Muscle of leg (tissue), 3 donors: ENCODE measurements at regions not wholly inside any gene's neighbourhood (a gene's known extent, or its start where the extent isn't known, plus 50 kb on each side); places are given as distances from the start of the nearest gene placed in this dataset.

ENCODE experiments used
- DNase-seq: peaks from one replicate; pipeline ENCODE4 v3.0.0; 2013
- H3K27ac ChIP-seq: one replicate; pipeline ENCODE4 v1.5.1; 2013; ENCODE audit warnings: mild to moderate bottlenecking, low read length, control low read depth
- H3K27me3 ChIP-seq: one replicate; pipeline ENCODE4 v1.6.1; 2013; ENCODE audit warnings: low read length; ENCODE audit not compliant: control insufficient read depth, insufficient read depth
- H3K36me3 ChIP-seq: one replicate; pipeline ENCODE4 v1.6.1; 2013; ENCODE audit warnings: low read length; ENCODE audit not compliant: control insufficient read depth, insufficient read depth
- H3K4me1 ChIP-seq: one replicate; pipeline ENCODE4 v1.6.1; 2013; ENCODE audit warnings: low read length; ENCODE audit not compliant: control insufficient read depth, insufficient read depth
- H3K4me3 ChIP-seq: one replicate; pipeline ENCODE4 v1.5.1; 2013; ENCODE audit warnings: low read length, control low read depth
- H3K9me3 ChIP-seq: replicated peaks from 2 replicates; pipeline ENCODE4 v1.6.1; 2013; ENCODE audit warnings: low read depth, low read length; ENCODE audit not compliant: control insufficient read depth
- WGBS: methylation state at CpG from one replicate; pipeline ENCODE4 v1.1.5; 2013; ENCODE audit warnings: missing lambda C conversion rate; ENCODE audit not compliant: insufficient coverage; 5-methylcytosine and 5-hydroxymethylcytosine counted together

DNA sequence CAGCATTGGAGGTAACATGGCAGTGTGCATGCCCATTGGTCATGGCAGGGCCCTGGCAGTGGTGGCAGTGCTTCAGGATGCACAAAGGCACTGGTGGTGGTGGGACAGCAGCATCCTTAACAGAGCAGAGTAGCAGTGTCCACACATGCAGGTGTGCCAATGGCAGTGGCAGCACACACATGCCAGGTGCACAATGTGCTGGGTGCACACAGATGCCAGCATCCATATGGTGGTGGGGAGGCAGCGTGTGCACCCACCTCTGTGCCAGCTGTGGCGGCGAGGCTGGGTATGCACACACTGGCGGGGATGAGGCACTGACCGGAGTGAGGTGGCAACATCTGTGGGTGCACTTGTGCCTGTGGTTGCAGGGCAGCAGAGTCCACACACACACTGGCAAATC, 150.6 kb downstream of the SI start:
- no peak overlapping the region for H3K27ac ChIP-seq
- peaks cover 10% of the 10 kb centered on the region for H3K9me3 ChIP-seq
- 94% methylated on average over 4 of the region's 5 CpGs for WGBS
- H3K36me3 ChIP-seq = no peaks in the 10 kb centered on the region
- H3K4me3 ChIP-seq = no peak overlapping the region
- DNase-seq = no peak
- no peaks in the 10 kb centered on the region for H3K4me1 ChIP-seq
- no peaks in the 10 kb centered on the region for H3K27me3 ChIP-seq

DNA sequence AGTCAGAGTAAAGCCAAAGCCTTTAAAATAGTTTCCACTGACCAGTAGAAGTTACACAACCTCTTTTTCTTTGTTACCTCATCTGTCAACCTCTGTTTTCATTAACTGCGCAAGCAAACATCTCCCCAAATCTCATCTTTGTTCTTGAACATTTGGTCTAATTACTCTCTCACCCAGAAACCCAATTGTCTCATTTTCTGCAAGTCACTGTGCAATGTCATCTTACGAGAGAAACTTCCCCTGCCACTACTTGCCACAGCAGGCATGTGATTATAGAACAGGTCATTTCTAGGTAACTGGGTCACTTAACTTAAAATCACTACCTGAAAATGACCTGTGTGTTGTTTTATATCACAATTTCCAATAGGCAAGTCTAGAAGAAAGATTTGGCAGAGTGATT, 159.4 kb downstream of the SI start:
- 92% methylated on average over 1 of the region's 2 CpGs for WGBS
- H3K4me1 ChIP-seq = no peaks in the 10 kb centered on the region
- no peak for DNase-seq
- H3K9me3 ChIP-seq = no peaks in the 10 kb centered on the region
- H3K36me3 ChIP-seq = no peaks in the 10 kb centered on the region
- H3K27ac ChIP-seq = no peak overlapping the region
- H3K4me3 ChIP-seq = no peak overlapping the region
- H3K27me3 ChIP-seq = no peaks in the 10 kb centered on the region

DNA sequence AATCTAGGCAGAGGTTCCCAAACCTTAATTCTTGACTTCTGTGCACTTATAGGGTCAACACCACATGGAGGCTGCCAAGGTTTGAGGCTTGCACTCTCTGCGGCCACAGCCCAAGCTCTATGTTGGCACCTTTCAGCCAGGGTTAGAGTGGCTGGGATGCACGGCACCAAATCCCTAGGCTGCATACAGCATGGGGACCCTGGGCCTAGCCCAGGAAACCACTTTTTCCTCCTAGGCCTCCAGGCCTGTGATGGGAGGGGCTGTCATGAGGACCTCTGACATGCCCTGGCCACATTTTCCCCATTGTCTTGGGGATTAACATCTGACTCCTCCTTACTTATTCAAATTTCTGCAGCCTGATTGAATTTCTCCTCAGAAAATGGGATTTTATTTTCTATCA, 165.4 kb downstream of the SI start:
- Histone ChIP-seq H3K9me3 (no peaks in the 10 kb centered on the region), H3K27ac (no peak overlapping the region), H3K4me3 (no peak overlapping the region), H3K27me3 (no peaks in the 10 kb centered on the region), H3K4me1 (no peaks in the 10 kb centered on the region), H3K36me3 (no peaks in the 10 kb centered on the region)
- WGBS = 100% methylated on average over 2 of the region's 2 CpGs
- DNase-seq = no peak

DNA sequence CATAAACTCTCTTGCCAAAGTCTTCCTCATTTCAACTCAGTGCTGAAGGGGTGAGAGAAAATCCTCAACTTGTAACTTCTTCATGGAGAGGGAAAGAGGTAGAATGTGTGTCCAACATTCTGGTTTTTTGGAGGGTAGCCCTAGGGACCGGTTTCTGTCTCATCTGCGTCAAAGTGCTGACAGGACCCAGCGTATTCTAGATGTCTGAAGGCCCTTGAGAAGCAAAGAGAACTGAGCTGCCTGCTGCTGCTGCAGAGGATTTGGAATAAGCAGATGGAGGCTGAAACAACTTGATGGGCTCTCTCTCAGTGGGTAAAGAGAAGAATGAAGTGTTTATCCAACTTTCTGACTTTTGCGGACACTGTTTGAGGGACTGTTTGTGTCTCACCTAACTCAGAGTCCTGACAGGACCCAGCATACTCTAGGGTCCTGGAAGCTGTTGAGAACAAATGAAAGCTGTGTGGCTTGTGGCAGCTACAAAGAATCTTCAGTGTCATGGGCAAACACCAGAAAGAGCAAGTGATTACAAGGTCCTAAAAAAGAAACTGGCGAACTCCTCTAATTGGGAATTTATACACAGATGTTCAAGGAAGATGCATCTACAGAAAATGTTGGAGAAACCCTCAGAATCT, 174.4 kb downstream of the SI start:
- no peak overlapping the region for H3K27ac ChIP-seq
- H3K4me1 ChIP-seq = no peaks in the 10 kb centered on the region
- WGBS = 84% methylated on average over 5 of the region's 5 CpGs
- H3K36me3 ChIP-seq = no peaks in the 10 kb centered on the region
- H3K27me3 ChIP-seq = no peaks in the 10 kb centered on the region
- H3K4me3 ChIP-seq = no peak overlapping the region
- DNase-seq = no peak
- no peaks in the 10 kb centered on the region for H3K9me3 ChIP-seq

DNA sequence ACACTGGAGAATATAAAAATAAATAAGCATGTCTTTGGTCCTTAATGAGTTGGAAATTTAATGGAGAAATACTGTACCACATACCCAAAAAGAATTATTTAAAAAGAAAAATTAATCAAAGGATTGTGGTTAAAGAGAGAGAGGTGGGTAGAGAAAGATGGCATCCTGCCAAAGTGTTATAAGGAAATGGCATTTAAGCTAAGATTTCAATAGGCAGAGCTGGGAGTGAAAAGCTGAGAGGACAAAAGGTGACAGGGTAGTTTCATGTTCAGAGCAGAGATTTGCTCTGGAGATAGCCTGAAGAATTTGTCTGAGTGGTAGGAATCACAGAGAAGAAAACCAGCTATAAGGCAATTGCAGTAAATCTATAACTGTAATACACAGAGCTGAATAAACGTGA, 181.0 kb downstream of the SI start:
- Histone ChIP-seq H3K27ac (no peak overlapping the region), H3K9me3 (no peaks in the 10 kb centered on the region), H3K27me3 (no peaks in the 10 kb centered on the region), H3K4me1 (no peaks in the 10 kb centered on the region), H3K36me3 (no peaks in the 10 kb centered on the region), H3K4me3 (no peak overlapping the region)
- no peak for DNase-seq
- WGBS = no CpG with 5 or more reads among the region's 1 CpG

DNA sequence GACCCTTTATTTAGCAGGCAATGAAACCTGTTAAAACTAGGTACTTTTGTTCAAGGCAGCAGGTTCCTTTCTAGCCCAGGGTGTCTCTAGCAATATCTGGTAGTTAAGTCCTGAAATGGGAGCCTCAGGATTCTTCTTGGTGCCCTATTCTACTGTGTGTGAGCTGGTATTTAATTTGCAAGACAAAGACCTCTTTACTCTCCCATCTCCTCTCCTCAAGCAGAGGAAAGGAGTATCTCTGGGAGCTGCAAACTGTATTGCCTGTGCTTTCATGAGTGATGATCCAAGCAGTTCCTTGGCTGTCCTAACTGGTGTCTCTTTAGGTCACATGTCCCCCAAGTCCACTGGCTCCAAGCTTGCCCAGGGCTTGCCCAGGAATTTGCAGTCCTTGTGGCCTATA, 188.2 kb downstream of the SI start:
- Histone ChIP-seq H3K4me1 (no peaks in the 10 kb centered on the region), H3K36me3 (no peaks in the 10 kb centered on the region), H3K27me3 (no peaks in the 10 kb centered on the region), H3K9me3 (peaks cover 17% of the 10 kb centered on the region), H3K4me3 (no peak overlapping the region), H3K27ac (no peak overlapping the region)
- DNase-seq = no peak

DNA sequence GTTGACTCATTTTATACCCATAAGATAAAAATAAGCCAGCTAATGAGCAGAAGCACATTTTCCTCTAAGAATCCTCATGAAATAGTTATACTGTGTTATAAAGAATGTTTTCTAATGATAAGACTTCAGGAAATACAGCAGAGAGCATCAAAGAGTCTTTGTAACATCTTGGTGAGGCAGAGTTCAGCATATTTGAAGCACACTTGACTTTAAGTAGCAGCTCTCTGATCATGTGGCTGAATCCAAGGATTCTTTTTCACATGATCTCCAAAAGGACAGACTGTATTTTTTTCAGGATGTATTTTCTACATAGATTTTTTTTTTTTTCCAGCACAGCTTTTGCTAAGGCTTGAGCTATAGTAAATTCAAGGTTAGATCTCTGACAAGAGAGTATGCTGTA, 195.1 kb downstream of the SI start:
- no peak overlapping the region for H3K4me3 ChIP-seq
- no peaks in the 10 kb centered on the region for H3K4me1 ChIP-seq
- H3K36me3 ChIP-seq = no peaks in the 10 kb centered on the region
- no peaks in the 10 kb centered on the region for H3K9me3 ChIP-seq
- no peaks in the 10 kb centered on the region for H3K27me3 ChIP-seq
- no peak for DNase-seq
- H3K27ac ChIP-seq = no peak overlapping the region

DNA sequence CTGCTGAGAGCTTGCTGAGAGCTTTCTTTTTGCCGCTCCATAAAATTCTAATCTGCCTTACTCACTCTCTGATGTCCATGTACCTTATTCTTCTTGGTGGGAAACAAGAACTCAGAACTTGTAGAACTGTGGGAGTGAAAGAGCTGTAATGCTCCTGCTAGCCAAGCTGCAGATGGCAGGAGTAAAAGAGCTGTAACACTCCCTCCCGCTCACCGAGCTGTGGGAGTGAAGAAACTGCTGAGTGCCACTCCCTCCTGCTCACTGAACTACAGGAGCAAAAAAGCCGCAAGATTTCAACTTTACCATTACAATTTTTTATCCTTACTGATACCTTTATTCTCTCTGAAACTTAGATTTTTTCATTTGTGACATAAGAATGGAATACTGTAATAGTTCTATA, 199.1 kb downstream of the SI start:
- Histone ChIP-seq H3K4me1 (no peaks in the 10 kb centered on the region), H3K4me3 (no peak overlapping the region), H3K27me3 (no peaks in the 10 kb centered on the region), H3K27ac (no peak overlapping the region), H3K36me3 (no peaks in the 10 kb centered on the region), H3K9me3 (no peaks in the 10 kb centered on the region)
- WGBS = no CpG with 5 or more reads among the region's 4 CpGs
- no peak for DNase-seq

DNA sequence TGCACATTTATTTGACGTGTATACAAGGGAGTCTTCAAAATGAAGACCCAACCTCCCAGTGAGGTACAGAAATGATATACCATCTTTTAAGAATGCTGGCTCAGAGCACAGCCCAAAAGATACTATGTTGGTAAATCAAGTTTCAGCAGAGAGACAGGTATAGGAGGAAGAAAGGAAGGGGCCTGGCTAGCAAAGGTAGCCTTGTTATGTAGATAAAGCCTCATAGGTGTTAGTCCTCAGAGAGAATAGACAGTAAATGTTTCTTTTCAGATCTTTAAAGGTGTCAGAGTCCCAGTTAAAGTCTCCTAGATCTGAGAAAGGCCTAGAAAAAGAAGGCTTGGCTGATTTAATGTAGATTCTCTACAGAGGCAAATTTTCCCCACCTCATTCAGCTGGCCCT, 213.8 kb downstream of the SI start:
- DNase-seq = no peak
- H3K4me1 ChIP-seq = no peaks in the 10 kb centered on the region
- no peak overlapping the region for H3K4me3 ChIP-seq
- H3K36me3 ChIP-seq = no peaks in the 10 kb centered on the region
- H3K27me3 ChIP-seq = no peaks in the 10 kb centered on the region
- H3K27ac ChIP-seq = no peak overlapping the region
- no CpG with 5 or more reads among the region's 1 CpG for WGBS
- H3K9me3 ChIP-seq = no peaks in the 10 kb centered on the region

DNA sequence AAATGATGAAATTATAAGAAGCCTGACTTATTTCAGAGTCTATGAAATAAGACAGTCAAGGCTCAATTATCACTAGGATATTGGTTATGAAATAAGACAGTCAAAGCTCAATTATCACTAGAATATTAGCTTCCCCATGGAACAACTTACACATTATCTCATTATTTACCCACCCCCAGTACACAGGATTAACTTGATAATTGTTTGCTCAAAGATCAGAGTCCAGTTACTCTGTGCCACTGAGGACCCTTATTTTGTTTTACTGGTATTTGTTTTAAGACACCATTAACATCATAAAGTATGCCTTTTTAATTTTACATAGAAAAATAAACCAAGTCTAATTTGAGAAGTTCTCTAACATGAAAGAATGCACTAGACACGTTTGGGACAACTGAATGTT, 225.4 kb downstream of the SI start:
- no CpG with 5 or more reads among the region's 1 CpG for WGBS
- Histone ChIP-seq H3K27ac (no peak overlapping the region), H3K27me3 (no peaks in the 10 kb centered on the region), H3K9me3 (no peaks in the 10 kb centered on the region), H3K4me3 (no peak overlapping the region), H3K36me3 (no peaks in the 10 kb centered on the region), H3K4me1 (no peaks in the 10 kb centered on the region)
- no peak for DNase-seq

DNA sequence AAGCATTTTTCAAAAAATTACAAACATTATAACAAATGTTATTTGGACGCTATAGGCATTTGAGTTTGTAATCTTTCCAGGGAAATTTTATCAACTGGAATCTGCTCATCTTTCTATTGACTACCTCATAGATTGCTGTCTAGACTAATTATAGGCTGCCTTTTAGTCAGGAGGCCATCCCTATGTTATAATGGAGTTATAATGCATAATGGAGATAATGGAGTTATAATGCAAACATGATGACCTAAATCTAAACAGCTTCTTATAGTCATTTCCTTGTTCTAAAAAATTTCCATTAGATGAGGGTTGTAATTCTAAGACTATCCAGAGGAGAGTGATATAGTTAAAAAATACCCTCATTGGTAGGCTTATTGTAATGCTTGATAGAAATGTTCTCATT, 226.4 kb downstream of the SI start:
- no CpG with 5 or more reads among the region's 1 CpG for WGBS
- Histone ChIP-seq H3K27ac (no peak overlapping the region), H3K4me1 (no peaks in the 10 kb centered on the region), H3K9me3 (no peaks in the 10 kb centered on the region), H3K4me3 (no peak overlapping the region), H3K27me3 (no peaks in the 10 kb centered on the region), H3K36me3 (no peaks in the 10 kb centered on the region)
- DNase-seq = no peak
